Stomach (tissue), 8 donors: ENCODE measurements at regions not wholly inside any gene's neighbourhood (a gene's known extent, or its start where the extent isn't known, plus 50 kb on each side); places are given as distances from the start of the nearest gene placed in this dataset.

Experiments used
- DNase-seq, 2 donors: peaks; one replicate each; pipeline versions ENCODE4 v3.0.0 to v3.0.0-alpha.2; 2013 to 2019
- H3K27ac ChIP-seq, 5 donors: fragments of 200-600 bp in 4 of 5; sonication (generic) in 4 of 5; one replicate each; pipeline ENCODE4 v1.5.1; 2013 to 2019; ENCODE audit warnings: mild to moderate bottlenecking in 1 of 5, moderate library complexity in 1 of 5
- H3K27me3 ChIP-seq, 3 donors: fragments of 200-600 bp; sonication (generic); one replicate each; pipeline ENCODE4 v1.5.1; 2017 to 2019; ENCODE audit warnings: mixed run types in 1 of 3
- H3K36me3 ChIP-seq, 4 donors: fragments of 200-600 bp; sonication (generic); 1 replicate in 3 of 4; 2 replicates in 1 of 4; pipeline ENCODE4 v1.5.1; 2016 to 2019
- H3K4me1 ChIP-seq, 4 donors: fragments of 200-600 bp; sonication (generic); one replicate each; pipeline ENCODE4 v1.5.1; 2016 to 2019
- H3K4me3 ChIP-seq, 4 donors: fragments of 200-600 bp; sonication (generic) in 3 of 4; one replicate each; pipeline ENCODE4 v1.5.1; 2016 to 2019; ENCODE audit warnings: mild to moderate bottlenecking in 1 of 4
- H3K9me3 ChIP-seq, 4 donors: fragments of 200-600 bp; sonication (generic); one replicate each; pipeline ENCODE4 v1.5.1; 2016 to 2019
- EP300 ChIP-seq: sonication (generic); formaldehyde crosslinking; IDR thresholded peaks from one replicate; pipeline ENCODE4 v1.6.1; 2017; ENCODE audit warnings: antibody characterized with exemption
- POLR2A ChIP-seq, 4 donors: fragments of 450-650 bp; IDR thresholded peaks; one replicate each; pipeline ENCODE4 v1.6.1; 2016; ENCODE audit warnings: antibody characterized with exemption in 4 of 4, control low read depth in 2 of 4, mild to moderate bottlenecking in 1 of 4, moderate library complexity in 1 of 4
- POLR2AphosphoS5 ChIP-seq, 3 donors: sonication (generic); formaldehyde crosslinking; IDR thresholded peaks; one replicate each; pipeline ENCODE4 v1.6.1; 2016; ENCODE audit warnings: antibody characterized with exemption in 3 of 3
- WGBS, 5 donors: extraction: QIAGEN DNeasy Blood & Tissue Kit in 3 of 5; methylation state at CpG; one replicate each; pipeline versions ENCODE4 v1.1.5 to v1.1.7; 2013 to 2018; 5-methylcytosine and 5-hydroxymethylcytosine counted together
- intact Hi-C: fragments of 100-400 bp; cut with DNase I; formaldehyde crosslinking; loops from one replicate; pipeline ENCODE4 v1.15.1; 2023; ENCODE audit warnings: low total_unique reads
- TF ChIP-seq, protein P1 (sequence below), 7 experiments: fragments of 450-650 bp in 4 of 7; fragments of 200-600 bp in 3 of 7; sonication (generic) in 3 of 7; IDR thresholded peaks; one replicate each; pipeline ENCODE4 v1.5.1; 2016 to 2019; ENCODE audit warnings: antibody characterized with exemption in 7 of 7, control low read depth in 2 of 7, mild to moderate bottlenecking in 1 of 7
- donor health status: healthy with polysubstance abuse.
- donor health status: Bipolar disorder and iron deficiency.
- donor health status: healthy.

- no peak overlapping the region for H3K4me3 ChIP-seq
- H3K27me3 ChIP-seq = no peaks in the 10 kb centered on the region
- H3K9me3 ChIP-seq = no peaks in the 10 kb centered on the region
- TF ChIP-seq POLR2A (IDR thresholded peaks at IDR 0.05) (no peak), POLR2AphosphoS5 (IDR thresholded peaks at IDR 0.05) (no peak), EP300 (no peak)
- TF ChIP-seq, protein P1, sequence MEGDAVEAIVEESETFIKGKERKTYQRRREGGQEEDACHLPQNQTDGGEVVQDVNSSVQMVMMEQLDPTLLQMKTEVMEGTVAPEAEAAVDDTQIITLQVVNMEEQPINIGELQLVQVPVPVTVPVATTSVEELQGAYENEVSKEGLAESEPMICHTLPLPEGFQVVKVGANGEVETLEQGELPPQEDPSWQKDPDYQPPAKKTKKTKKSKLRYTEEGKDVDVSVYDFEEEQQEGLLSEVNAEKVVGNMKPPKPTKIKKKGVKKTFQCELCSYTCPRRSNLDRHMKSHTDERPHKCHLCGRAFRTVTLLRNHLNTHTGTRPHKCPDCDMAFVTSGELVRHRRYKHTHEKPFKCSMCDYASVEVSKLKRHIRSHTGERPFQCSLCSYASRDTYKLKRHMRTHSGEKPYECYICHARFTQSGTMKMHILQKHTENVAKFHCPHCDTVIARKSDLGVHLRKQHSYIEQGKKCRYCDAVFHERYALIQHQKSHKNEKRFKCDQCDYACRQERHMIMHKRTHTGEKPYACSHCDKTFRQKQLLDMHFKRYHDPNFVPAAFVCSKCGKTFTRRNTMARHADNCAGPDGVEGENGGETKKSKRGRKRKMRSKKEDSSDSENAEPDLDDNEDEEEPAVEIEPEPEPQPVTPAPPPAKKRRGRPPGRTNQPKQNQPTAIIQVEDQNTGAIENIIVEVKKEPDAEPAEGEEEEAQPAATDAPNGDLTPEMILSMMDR (IDR thresholded peaks at IDR 0.05) = no peak
- DNase-seq = no peak
- H3K36me3 ChIP-seq = no peaks in the 10 kb centered on the region
- peaks cover 13 to 56% (median 32%) of the 10 kb centered on the region in 4 donors for H3K4me1 ChIP-seq
- WGBS, 5 donors = 78 to 88% (median 88%) methylated on average over 14 to 16 of the region's 16 CpGs
- no peak overlapping the region for H3K27ac ChIP-seq
- intact Hi-C loops = no loop called here
Observed at GRCh38 chr2:42937171-42937875, 144.9 kb upstream of the HAAO start.

GRCh38 chr2:42935692-42936671 is 143.6 kb upstream of the HAAO start:
- no peak for DNase-seq
- 71 to 81% (median 78%) methylated on average over 13 of the region's 13 CpGs for WGBS, 5 donors
- intact Hi-C loops = no loop called here

DNA sequence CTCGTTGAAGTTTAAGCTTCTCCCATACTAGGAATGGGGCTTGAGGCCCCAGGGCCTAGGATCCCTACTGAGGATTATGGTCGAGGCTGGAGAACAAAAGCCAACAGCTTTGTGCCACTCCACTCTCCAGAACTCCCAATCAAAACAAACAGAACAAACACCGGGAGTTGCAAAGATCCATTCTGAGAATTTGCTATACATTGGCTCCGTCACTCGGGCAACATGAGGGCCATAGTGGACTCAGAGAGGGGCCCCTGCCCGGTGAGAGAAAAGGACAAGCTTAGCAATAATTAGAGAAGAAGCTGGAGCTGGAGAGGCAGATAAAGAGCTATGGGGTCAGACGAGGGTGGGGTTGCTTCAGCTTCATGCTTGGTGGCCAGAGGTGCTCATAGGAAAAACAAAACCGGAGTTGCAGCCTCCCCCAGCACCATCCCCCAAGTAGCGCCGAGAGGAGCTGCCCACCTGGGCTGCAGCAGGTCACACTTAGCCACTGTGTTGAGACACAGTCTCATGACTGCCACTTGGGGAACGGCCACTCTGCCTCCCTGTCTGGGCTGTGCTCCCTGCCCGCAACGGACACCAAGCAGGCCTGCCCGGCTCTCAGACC is 142.3 kb upstream of the HAAO start:
- H3K36me3 ChIP-seq = no peaks in the 10 kb centered on the region
- peaks cover 36 to 68% (median 53%) of the 10 kb centered on the region in 4 donors for H3K4me1 ChIP-seq
- intact Hi-C loops = no loop called here
- no peak for DNase-seq
- H3K4me3 ChIP-seq = no peak overlapping the region
- H3K9me3 ChIP-seq = no peaks in the 10 kb centered on the region
- TF ChIP-seq, protein P1 (IDR thresholded peaks at IDR 0.05) = no peak
- no peak for TF ChIP-seq POLR2AphosphoS5 (IDR thresholded peaks at IDR 0.05)
- TF ChIP-seq POLR2A (IDR thresholded peaks at IDR 0.05) = no peak
- TF ChIP-seq EP300 = no peak
- no peaks in the 10 kb centered on the region for H3K27me3 ChIP-seq
- peak overlapping the region in 1 of 5 donors; percentile 1 for H3K27ac ChIP-seq
- WGBS, 5 donors = 67 to 74% (median 69%) methylated on average over 11 to 14 of the region's 14 CpGs

More at GRCh38 chr2:42935692-42936671, 143.6 kb upstream of the HAAO start:
- TF ChIP-seq, protein P1 (IDR thresholded peaks at IDR 0.05) = no peak
- no peak overlapping the region for H3K4me3 ChIP-seq
- H3K4me1 ChIP-seq = peaks cover 27 to 63% (median 44%) of the 10 kb centered on the region in 4 donors
- H3K36me3 ChIP-seq = no peaks in the 10 kb centered on the region
- H3K27ac ChIP-seq = no peak overlapping the region
- H3K27me3 ChIP-seq = no peaks in the 10 kb centered on the region
- no peaks in the 10 kb centered on the region for H3K9me3 ChIP-seq

GRCh38 chr2:42933824-42934254 is 141.5 kb upstream of the HAAO start:
- peak overlapping the region in 1 of 5 donors; percentile 1 for H3K27ac ChIP-seq
- intact Hi-C loops = no loop called here
- no peaks in the 10 kb centered on the region for H3K27me3 ChIP-seq
- DNase-seq = peak in 1 of 2 donors; percentile 61
- no peak overlapping the region for H3K4me3 ChIP-seq
- WGBS, 5 donors = 20 to 52% (median 33%) methylated on average over 5 to 8 of the region's 8 CpGs
- H3K4me1 ChIP-seq = peaks cover 39 to 68% (median 57%) of the 10 kb centered on the region in 4 donors
- no peak for TF ChIP-seq POLR2A (IDR thresholded peaks at IDR 0.05)
- TF ChIP-seq, protein P1 (IDR thresholded peaks at IDR 0.05) = no peak
- TF ChIP-seq POLR2AphosphoS5 (IDR thresholded peaks at IDR 0.05) = peak in 2 of 3 donors; percentile 40 to 61
- no peaks in the 10 kb centered on the region for H3K9me3 ChIP-seq
- no peaks in the 10 kb centered on the region for H3K36me3 ChIP-seq
